Endodermal cell (in vitro differentiated cells): ENCODE measurements at regions not wholly inside any gene's neighbourhood (a gene's known extent, or its start where the extent isn't known, plus 50 kb on each side); places are given as distances from the start of the nearest gene placed in this dataset.

Experiments used
- DNase-seq: peaks from one replicate; pipeline ENCODE4 v3.0.0-alpha.2; 2017
- H3K27ac ChIP-seq: 2 replicates; pipeline ENCODE4 v1.5.1; 2013; ENCODE audit warnings: mild to moderate bottlenecking, low read depth, low read length, moderate library complexity
- H3K27me3 ChIP-seq: 2 replicates; pipeline ENCODE4 v1.6.1; 2013; ENCODE audit warnings: mild to moderate bottlenecking, low read length, moderate library complexity; ENCODE audit not compliant: insufficient read depth, control insufficient read depth, poor library complexity, severe bottlenecking
- H3K36me3 ChIP-seq: 2 replicates; pipeline ENCODE4 v1.7.0; 2013; ENCODE audit warnings: mild to moderate bottlenecking, low read length, moderate library complexity; ENCODE audit not compliant: control insufficient read depth, insufficient read depth
- H3K4me1 ChIP-seq: one replicate; pipeline ENCODE4 v1.7.0; 2013; ENCODE audit warnings: low read length; ENCODE audit not compliant: control insufficient read depth, insufficient read depth
- H3K4me3 ChIP-seq: 2 replicates; pipeline ENCODE4 v1.5.1; 2013; ENCODE audit warnings: mild to moderate bottlenecking, low read length, moderate library complexity
- H3K9ac ChIP-seq: 2 replicates; pipeline ENCODE4 v1.6.1; 2013; ENCODE audit warnings: mild to moderate bottlenecking, low read length, moderate library complexity; ENCODE audit not compliant: poor library complexity, severe bottlenecking; ENCODE audit errors: extremely low read depth
- H3K9me3 ChIP-seq: 2 replicates; pipeline ENCODE4 v1.6.1; 2013; ENCODE audit warnings: mild to moderate bottlenecking, low read length, moderate library complexity; ENCODE audit not compliant: control insufficient read depth
- H3K27ac Mint-ChIP-seq: 2 replicates; pipeline ENCODE4 v1.8.0; 2020; ENCODE audit warnings: mixed read lengths
- H3K27me3 Mint-ChIP-seq: 2 replicates; pipeline ENCODE4 v1.8.0; 2021; ENCODE audit warnings: mild to moderate bottlenecking, mixed read lengths; ENCODE audit not compliant: insufficient read depth
- H3K36me3 Mint-ChIP-seq: 2 replicates; pipeline ENCODE4 v1.8.0; 2020; ENCODE audit warnings: low read depth, mixed read lengths
- H3K4me1 Mint-ChIP-seq: 2 replicates; pipeline ENCODE4 v1.8.0; 2020; ENCODE audit warnings: mixed read lengths
- H3K4me3 Mint-ChIP-seq: 2 replicates; pipeline ENCODE4 v1.8.0; 2020; ENCODE audit warnings: mild to moderate bottlenecking, moderate library complexity, mixed read lengths
- H3K9me3 Mint-ChIP-seq: 2 replicates; pipeline ENCODE4 v1.8.0; 2020; ENCODE audit warnings: mild to moderate bottlenecking, mixed read lengths
- CTCF ChIP-seq: fragments of 200-600 bp; sonication (generic); conservative IDR thresholded peaks from 2 replicates; pipeline ENCODE4 v1.5.0; 2021; ENCODE audit warnings: antibody characterized with exemption, mild to moderate bottlenecking
- WGBS, 2 experiments: methylation state at CpG; one replicate each; pipeline versions ENCODE4 v1.1.5 to v1.1.7; 2013; ENCODE audit warnings: missing lambda C conversion rate in 2 of 2, mixed read lengths in 1 of 2; ENCODE audit not compliant: insufficient coverage in 1 of 2, insufficient read length in 1 of 2; 5-methylcytosine and 5-hydroxymethylcytosine counted together

- WGBS, 2 experiments = 100% methylated on average over 1 of the region's 2 CpGs; no CpG with 5 or more reads in 1 of the 2 experiments
- no peaks in the 10 kb centered on the region for H3K27me3 ChIP-seq
- H3K36me3 ChIP-seq = no peaks in the 10 kb centered on the region
- no peaks in the 10 kb centered on the region for H3K4me1 ChIP-seq
- Mint-ChIP-seq H3K27ac (no peak overlapping the region), H3K4me1 (peaks cover 29% of the 10 kb centered on the region), H3K27me3 (no peaks in the 10 kb centered on the region), H3K9me3 (no peaks in the 10 kb centered on the region), H3K36me3 (no peaks in the 10 kb centered on the region), H3K4me3 (no peak overlapping the region)
- H3K9me3 ChIP-seq = no peaks in the 10 kb centered on the region
- no peak for DNase-seq
- H3K4me3 ChIP-seq = no peak overlapping the region
- H3K9ac ChIP-seq = no peak overlapping the region
- H3K27ac ChIP-seq = no peak overlapping the region
- TF ChIP-seq CTCF = no peak
Observed at GRCh38 chr15:47846128-47846868, 129.0 kb downstream of the SEMA6D start.

DNA sequence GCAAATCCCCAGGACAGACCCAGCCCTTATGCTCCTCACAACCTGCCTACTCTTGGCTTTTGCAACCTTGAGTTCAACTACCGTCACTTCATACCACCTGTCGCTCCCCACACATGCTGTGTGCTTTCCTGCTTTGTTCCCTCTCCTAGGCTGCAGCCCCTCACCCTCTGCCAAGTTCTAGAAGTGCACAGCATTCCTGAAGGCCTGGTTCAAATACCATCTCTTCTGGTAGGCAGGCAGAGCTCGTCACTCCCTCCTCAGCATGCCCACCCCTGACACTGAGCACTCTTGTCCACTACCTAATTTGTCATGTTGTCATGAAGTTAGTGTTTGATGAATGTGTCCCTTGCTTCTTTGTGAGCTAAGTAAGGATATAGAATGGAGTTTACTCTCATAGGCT lies 129.6 kb downstream of the SEMA6D start:
- peaks cover 25% of the 10 kb centered on the region for H3K4me1 Mint-ChIP-seq
- no peak overlapping the region for H3K4me3 Mint-ChIP-seq
- WGBS, 2 experiments = 66 to 89% methylated on average over 2 to 3 of the region's 3 CpGs
- H3K27ac ChIP-seq = peak overlapping the region; percentile 4
- H3K36me3 Mint-ChIP-seq = no peaks in the 10 kb centered on the region
- no peaks in the 10 kb centered on the region for H3K27me3 Mint-ChIP-seq
- H3K9me3 Mint-ChIP-seq = no peaks in the 10 kb centered on the region
- H3K4me1 ChIP-seq = no peaks in the 10 kb centered on the region
- H3K4me3 ChIP-seq = no peak overlapping the region
- no peaks in the 10 kb centered on the region for H3K36me3 ChIP-seq
- DNase-seq = no peak
- no peak overlapping the region for H3K27ac Mint-ChIP-seq
- H3K9me3 ChIP-seq = no peaks in the 10 kb centered on the region
- no peaks in the 10 kb centered on the region for H3K27me3 ChIP-seq
- no peak for TF ChIP-seq CTCF
- H3K9ac ChIP-seq = no peak overlapping the region

GRCh38 chr15:47856071-47856470 lies 138.8 kb downstream of the SEMA6D start:
- peaks cover 17% of the 10 kb centered on the region for H3K4me1 Mint-ChIP-seq
- Histone ChIP-seq H3K9me3 (no peaks in the 10 kb centered on the region), H3K36me3 (no peaks in the 10 kb centered on the region), H3K27me3 (no peaks in the 10 kb centered on the region), H3K4me3 (no peak overlapping the region), H3K4me1 (peaks cover under 1% of the 10 kb centered on the region), H3K27ac (no peak overlapping the region), H3K9ac (no peak overlapping the region)
- peaks cover 5% of the 10 kb centered on the region for H3K27me3 Mint-ChIP-seq
- no peaks in the 10 kb centered on the region for H3K36me3 Mint-ChIP-seq
- H3K9me3 Mint-ChIP-seq = no peaks in the 10 kb centered on the region
- DNase-seq = no peak
- H3K27ac Mint-ChIP-seq = no peak overlapping the region
- WGBS, 2 experiments = 91 to 92% methylated on average over 5 of the region's 5 CpGs
- no peak for TF ChIP-seq CTCF
- H3K4me3 Mint-ChIP-seq = no peak overlapping the region
